Neural cell (in vitro differentiated cells): ENCODE measurements at regions not wholly inside any gene's neighbourhood (a gene's known extent, or its start where the extent isn't known, plus 50 kb on each side); places are given as distances from the start of the nearest gene placed in this dataset.

Source experiments
- H2AFZ ChIP-seq: fragments of 200-600, 300-800 bp; sonication (generic), shearing (Covaris generic); 2 replicates; pipeline ENCODE4 v1.6.0; 2014; ENCODE audit warnings: low read depth, mild to moderate bottlenecking, antibody characterized with exemption, low read length, moderate library complexity
- H3F3A ChIP-seq: fragments of 200-600 bp; shearing (Covaris generic); 2 replicates; pipeline ENCODE4 v1.6.1; 2016; ENCODE audit warnings: mild to moderate bottlenecking, moderate library complexity, mixed read lengths, antibody characterized with exemption, low read length; ENCODE audit not compliant: insufficient read depth, poor library complexity, severe bottlenecking
- H3K27ac ChIP-seq: fragments of 200-600, 300-800 bp; sonication (generic), shearing (Covaris generic); 2 replicates; pipeline ENCODE4 v1.5.1; 2014; ENCODE audit warnings: mild to moderate bottlenecking, low read length, moderate library complexity
- H3K27me3 ChIP-seq: fragments of 300-800, 200-600 bp; sonication (generic), shearing (Covaris generic); 2 replicates; pipeline ENCODE4 v1.6.0; 2014; ENCODE audit warnings: mild to moderate bottlenecking, low read depth, low read length, moderate library complexity; ENCODE audit not compliant: insufficient read depth
- H3K36me3 ChIP-seq: fragments of 300-800, 200-600 bp; sonication (generic), shearing (Covaris generic); 2 replicates; pipeline ENCODE4 v1.5.1; 2014; ENCODE audit warnings: mild to moderate bottlenecking, antibody characterized with exemption, low read length, moderate library complexity; ENCODE audit not compliant: insufficient read depth
- H3K4me2 ChIP-seq: fragments of 300-800, 200-600 bp; sonication (generic), shearing (Covaris generic); 2 replicates; pipeline ENCODE4 v1.6.0; 2014; ENCODE audit warnings: mild to moderate bottlenecking, low read length
- H3K4me3 ChIP-seq: fragments of 300-800, 200-600 bp; sonication (generic), shearing (Covaris generic); 2 replicates; pipeline ENCODE4 v1.5.1; 2014; ENCODE audit warnings: mild to moderate bottlenecking, low read length, moderate library complexity
- H3K79me2 ChIP-seq: fragments of 200-600 bp; shearing (Covaris generic); replicated peaks from 2 replicates; pipeline ENCODE4 v1.6.0; 2014; ENCODE audit warnings: mild to moderate bottlenecking, low read length, moderate library complexity; ENCODE audit not compliant: insufficient read depth
- H3K9ac ChIP-seq: fragments of 300-800, 200-600 bp; sonication (generic), shearing (Covaris generic); 2 replicates; pipeline ENCODE4 v1.6.1; 2016; ENCODE audit warnings: mild to moderate bottlenecking, low read length, mixed read lengths
- H3K9me2 ChIP-seq: fragments of 200-600 bp; shearing (Covaris generic); 2 replicates; pipeline ENCODE4 v1.6.1; 2016; ENCODE audit warnings: mild to moderate bottlenecking, low read length, mixed read lengths; ENCODE audit not compliant: insufficient read depth
- H3K9me3 ChIP-seq: fragments of 200-600, 300-800 bp; sonication (generic), shearing (Covaris generic); 2 replicates; pipeline ENCODE4 v1.6.1; 2016; ENCODE audit warnings: mild to moderate bottlenecking, mixed run types, low read length, moderate library complexity, mixed read lengths
- H4K20me1 ChIP-seq: fragments of 200-600 bp; shearing (Covaris generic); 2 replicates; pipeline ENCODE4 v1.6.1; 2016; ENCODE audit warnings: mild to moderate bottlenecking, mixed run types; ENCODE audit not compliant: insufficient read depth
- EP300 ChIP-seq: fragments of 450-650 bp; conservative IDR thresholded peaks from 2 replicates; pipeline ENCODE4 v1.6.1; 2014; ENCODE audit warnings: antibody characterized with exemption, mild to moderate bottlenecking, moderate library complexity; ENCODE audit not compliant: poor library complexity, severe bottlenecking
- EZH2 ChIP-seq: fragments of 200-600, 300-800 bp; shearing (Covaris generic), sonication (generic); IDR thresholded peaks from 2 replicates; pipeline ENCODE4 v1.6.1; 2014; ENCODE audit warnings: antibody characterized with exemption, low read length, borderline replicate concordance, mild to moderate bottlenecking; ENCODE audit not compliant: insufficient read depth, poor library complexity, severe bottlenecking
- MXI1 ChIP-seq: fragments of 450-650 bp; conservative IDR thresholded peaks from 2 replicates; pipeline ENCODE4 v1.6.1; 2014; ENCODE audit warnings: antibody characterized with exemption, mild to moderate bottlenecking; ENCODE audit not compliant: poor library complexity, severe bottlenecking
- POLR2AphosphoS5 ChIP-seq: IDR thresholded peaks from 2 replicates; pipeline ENCODE4 v1.6.1; 2012
- RAD21 ChIP-seq: fragments of 450-650 bp; conservative IDR thresholded peaks from 2 replicates; pipeline ENCODE4 v1.6.1; 2014; ENCODE audit warnings: antibody characterized with exemption, mild to moderate bottlenecking, moderate library complexity
- SMC3 ChIP-seq: fragments of 450-650 bp; conservative IDR thresholded peaks from 2 replicates; pipeline ENCODE4 v1.6.1; 2014; ENCODE audit warnings: antibody characterized with exemption, mild to moderate bottlenecking, moderate library complexity; ENCODE audit not compliant: poor library complexity
- TAF1 ChIP-seq: IDR thresholded peaks from 2 replicates; pipeline ENCODE4 v1.6.1; 2012; ENCODE audit warnings: low read depth
- TF ChIP-seq, protein P1 (sequence below): fragments of 450-650 bp; IDR thresholded peaks from 2 replicates; pipeline ENCODE4 v1.5.1; 2014; ENCODE audit warnings: antibody characterized with exemption, mild to moderate bottlenecking, moderate library complexity; ENCODE audit not compliant: poor library complexity, severe bottlenecking
- TF ChIP-seq, protein P2 (sequence below): IDR thresholded peaks from 2 replicates; pipeline ENCODE4 v1.6.1; 2012; ENCODE audit warnings: borderline replicate concordance

DNA sequence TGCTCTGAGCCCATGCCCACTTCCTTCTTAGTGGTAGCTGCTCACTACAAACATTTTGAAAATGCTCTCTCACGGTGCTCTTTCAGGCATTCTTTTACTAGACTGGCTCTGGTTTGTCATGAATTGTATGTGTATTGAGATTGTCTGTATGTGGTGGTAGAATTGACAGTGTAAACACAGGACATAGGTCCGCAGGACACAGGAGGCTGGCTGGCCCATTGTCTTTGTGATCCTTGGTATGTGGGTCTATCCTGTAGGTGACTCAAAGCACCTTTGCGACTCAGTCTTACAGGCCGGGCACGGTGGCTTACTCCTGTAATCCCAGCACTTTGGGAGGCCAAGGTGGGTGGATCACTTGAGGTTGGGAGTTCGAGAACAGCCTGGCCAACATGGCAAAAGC lies 250.9 kb downstream of the C12orf75 start:
- no peak overlapping the region for H2AFZ ChIP-seq
- no peaks in the 10 kb centered on the region for H3K9me2 ChIP-seq
- no peak overlapping the region for H3K27ac ChIP-seq
- no peaks in the 10 kb centered on the region for H3K79me2 ChIP-seq
- H3K4me3 ChIP-seq: no peak overlapping the region
- no peaks in the 10 kb centered on the region for H4K20me1 ChIP-seq
- no peaks in the 10 kb centered on the region for H3K36me3 ChIP-seq
- TF ChIP-seq POLR2AphosphoS5 (no peak), EP300 (no peak), SMC3 (no peak), EZH2 (no peak), RAD21 (no peak), TAF1 (no peak), MXI1 (no peak)
- TF ChIP-seq, protein P1, sequence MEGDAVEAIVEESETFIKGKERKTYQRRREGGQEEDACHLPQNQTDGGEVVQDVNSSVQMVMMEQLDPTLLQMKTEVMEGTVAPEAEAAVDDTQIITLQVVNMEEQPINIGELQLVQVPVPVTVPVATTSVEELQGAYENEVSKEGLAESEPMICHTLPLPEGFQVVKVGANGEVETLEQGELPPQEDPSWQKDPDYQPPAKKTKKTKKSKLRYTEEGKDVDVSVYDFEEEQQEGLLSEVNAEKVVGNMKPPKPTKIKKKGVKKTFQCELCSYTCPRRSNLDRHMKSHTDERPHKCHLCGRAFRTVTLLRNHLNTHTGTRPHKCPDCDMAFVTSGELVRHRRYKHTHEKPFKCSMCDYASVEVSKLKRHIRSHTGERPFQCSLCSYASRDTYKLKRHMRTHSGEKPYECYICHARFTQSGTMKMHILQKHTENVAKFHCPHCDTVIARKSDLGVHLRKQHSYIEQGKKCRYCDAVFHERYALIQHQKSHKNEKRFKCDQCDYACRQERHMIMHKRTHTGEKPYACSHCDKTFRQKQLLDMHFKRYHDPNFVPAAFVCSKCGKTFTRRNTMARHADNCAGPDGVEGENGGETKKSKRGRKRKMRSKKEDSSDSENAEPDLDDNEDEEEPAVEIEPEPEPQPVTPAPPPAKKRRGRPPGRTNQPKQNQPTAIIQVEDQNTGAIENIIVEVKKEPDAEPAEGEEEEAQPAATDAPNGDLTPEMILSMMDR: no peak
- TF ChIP-seq, protein P2, sequence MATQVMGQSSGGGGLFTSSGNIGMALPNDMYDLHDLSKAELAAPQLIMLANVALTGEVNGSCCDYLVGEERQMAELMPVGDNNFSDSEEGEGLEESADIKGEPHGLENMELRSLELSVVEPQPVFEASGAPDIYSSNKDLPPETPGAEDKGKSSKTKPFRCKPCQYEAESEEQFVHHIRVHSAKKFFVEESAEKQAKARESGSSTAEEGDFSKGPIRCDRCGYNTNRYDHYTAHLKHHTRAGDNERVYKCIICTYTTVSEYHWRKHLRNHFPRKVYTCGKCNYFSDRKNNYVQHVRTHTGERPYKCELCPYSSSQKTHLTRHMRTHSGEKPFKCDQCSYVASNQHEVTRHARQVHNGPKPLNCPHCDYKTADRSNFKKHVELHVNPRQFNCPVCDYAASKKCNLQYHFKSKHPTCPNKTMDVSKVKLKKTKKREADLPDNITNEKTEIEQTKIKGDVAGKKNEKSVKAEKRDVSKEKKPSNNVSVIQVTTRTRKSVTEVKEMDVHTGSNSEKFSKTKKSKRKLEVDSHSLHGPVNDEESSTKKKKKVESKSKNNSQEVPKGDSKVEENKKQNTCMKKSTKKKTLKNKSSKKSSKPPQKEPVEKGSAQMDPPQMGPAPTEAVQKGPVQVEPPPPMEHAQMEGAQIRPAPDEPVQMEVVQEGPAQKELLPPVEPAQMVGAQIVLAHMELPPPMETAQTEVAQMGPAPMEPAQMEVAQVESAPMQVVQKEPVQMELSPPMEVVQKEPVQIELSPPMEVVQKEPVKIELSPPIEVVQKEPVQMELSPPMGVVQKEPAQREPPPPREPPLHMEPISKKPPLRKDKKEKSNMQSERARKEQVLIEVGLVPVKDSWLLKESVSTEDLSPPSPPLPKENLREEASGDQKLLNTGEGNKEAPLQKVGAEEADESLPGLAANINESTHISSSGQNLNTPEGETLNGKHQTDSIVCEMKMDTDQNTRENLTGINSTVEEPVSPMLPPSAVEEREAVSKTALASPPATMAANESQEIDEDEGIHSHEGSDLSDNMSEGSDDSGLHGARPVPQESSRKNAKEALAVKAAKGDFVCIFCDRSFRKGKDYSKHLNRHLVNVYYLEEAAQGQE: no peak
- no peak overlapping the region for H3K4me2 ChIP-seq
- no peak overlapping the region for H3K9ac ChIP-seq
- no peaks in the 10 kb centered on the region for H3K9me3 ChIP-seq
- no peaks in the 10 kb centered on the region for H3K27me3 ChIP-seq
- H3F3A ChIP-seq: no peaks in the 10 kb centered on the region

DNA sequence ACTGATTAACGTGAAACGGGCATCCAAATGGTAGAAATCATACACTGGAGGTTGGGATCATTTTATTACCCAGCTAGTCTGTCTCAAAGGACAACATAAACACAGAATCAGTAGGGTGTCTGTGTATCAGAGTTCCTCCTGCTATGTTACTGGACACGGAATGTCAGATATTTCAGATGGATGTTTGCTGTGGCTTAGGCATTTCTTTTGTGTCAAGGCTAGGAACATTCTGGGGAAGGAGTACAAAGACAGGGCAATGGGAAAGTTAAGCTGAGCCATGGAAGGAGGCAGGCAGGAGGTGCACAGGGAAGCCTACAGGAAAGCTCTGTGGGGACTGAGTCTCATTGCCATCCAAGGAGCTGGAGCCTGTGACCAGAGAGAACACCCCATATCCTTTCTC lies 254.6 kb downstream of the C12orf75 start:
- Histone ChIP-seq H3K9me3 (no peaks in the 10 kb centered on the region), H3K36me3 (no peaks in the 10 kb centered on the region), H3K4me3 (no peak overlapping the region), H3K9ac (no peak overlapping the region), H3F3A (no peaks in the 10 kb centered on the region), H3K79me2 (no peaks in the 10 kb centered on the region), H3K27ac (no peak overlapping the region), H4K20me1 (no peaks in the 10 kb centered on the region), H2AFZ (no peak overlapping the region), H3K4me2 (no peak overlapping the region), H3K27me3 (no peaks in the 10 kb centered on the region), H3K9me2 (no peaks in the 10 kb centered on the region)
- TF ChIP-seq, protein P1: no peak
